K562 (cell line): ENCODE measurements at regions not wholly inside any gene's neighbourhood (a gene's known extent, or its start where the extent isn't known, plus 50 kb on each side); places are given as distances from the start of the nearest gene placed in this dataset.

Source experiments
- CHD1 ChIP-seq: fragments of 200-600 bp; sonication (generic); IDR thresholded peaks from one replicate; pipeline ENCODE4 v1.6.1; 2012; ENCODE audit warnings: mild to moderate bottlenecking, moderate library complexity, low read length, inconsistent platforms
- ELF2 ChIP-seq: fragments of 250-450 bp; sonication (Bioruptor Pico); IDR thresholded peaks from 2 replicates; pipeline ENCODE4 v1.5.0; 2021; ENCODE audit warnings: mild to moderate bottlenecking
- KDM4B ChIP-seq, 2 experiments: fragments of 450-650 bp in 1 of 2; sonication (generic) in 1 of 2; IDR thresholded peaks; 2 replicates each; pipeline ENCODE4 v1.6.1; 2016 to 2017; ENCODE audit warnings: borderline replicate concordance in 2 of 2, antibody characterized with exemption in 1 of 2, low read depth in 1 of 2, mild to moderate bottlenecking in 1 of 2
- NFE2 ChIP-seq: IDR thresholded peaks from 2 replicates; pipeline ENCODE4 v1.6.1; 2014; ENCODE audit warnings: antibody characterized with exemption, low read depth
- NFE2L1 ChIP-seq: fragments of 450-650 bp; IDR thresholded peaks from 2 replicates; pipeline ENCODE4 v1.6.1; 2016; ENCODE audit warnings: missing genetic modification characterization, low read depth, mild to moderate bottlenecking, missing compliant biosample characterization, moderate library complexity, borderline replicate concordance
- POLR2AphosphoS5 ChIP-seq: IDR thresholded peaks from 2 replicates; pipeline ENCODE4 v1.6.1; 2011; ENCODE audit warnings: mild to moderate bottlenecking, low read depth, low read length, moderate library complexity; ENCODE audit not compliant: control insufficient read depth, insufficient read depth
- ZNF766 ChIP-seq: fragments of 200-800 bp; sonication (Bioruptor generic); conservative IDR thresholded peaks from 2 replicates; pipeline ENCODE4 v1.6.1; 2016; ENCODE audit warnings: missing genetic modification characterization, missing compliant biosample characterization

DNA sequence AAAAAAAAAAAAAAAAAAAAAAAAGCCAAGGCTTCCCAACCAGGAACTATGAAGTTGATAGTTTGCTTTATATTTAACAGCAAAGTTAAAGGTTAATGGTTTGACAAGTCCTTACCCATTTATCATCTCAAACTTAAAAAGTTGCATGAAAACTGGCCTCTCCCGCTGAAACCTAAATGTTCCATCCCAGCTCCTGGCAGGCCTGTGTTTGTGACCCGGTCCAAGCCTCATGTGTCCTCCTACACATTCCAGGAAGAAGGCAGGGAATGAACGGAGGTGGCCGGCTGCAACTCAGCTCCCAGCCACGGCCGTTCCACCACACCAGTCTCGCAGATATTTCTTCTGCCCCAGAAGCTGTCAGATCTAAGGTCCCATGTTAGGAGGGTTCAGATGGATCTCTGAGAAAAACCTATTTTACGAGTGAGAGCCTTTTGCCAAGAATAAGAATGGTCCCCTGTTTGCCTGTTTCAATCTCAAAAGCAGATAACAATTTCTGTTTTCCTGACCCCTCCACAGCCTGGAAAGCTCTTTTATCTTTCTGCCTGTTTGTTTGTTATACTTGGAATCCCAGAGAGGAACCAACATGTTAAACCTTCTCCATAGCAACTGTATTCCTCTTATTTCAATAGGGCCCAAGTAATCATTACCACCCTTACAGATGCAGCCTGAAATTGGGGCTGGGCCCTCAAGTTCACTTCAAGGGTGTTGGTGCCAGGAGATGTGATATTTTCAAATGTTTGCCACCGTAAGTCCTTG is 56.5 kb downstream of the KCTD12 start:
- TF ChIP-seq CHD1: no peak
- TF ChIP-seq NFE2: no peak
- no peak for TF ChIP-seq ELF2
- no peak for TF ChIP-seq POLR2AphosphoS5
- TF ChIP-seq ZNF766 (CRISPR knock-in tag): no peak
- TF ChIP-seq KDM4B (IDR thresholded peaks at IDR 0.05; ENCODE audit: borderline replicate concordance in 2 of 2, low read depth in 1 of 2): no peak
- no peak for TF ChIP-seq NFE2L1 (tag)
